22Rv1 (cell line): ENCODE measurements at regions not wholly inside any gene's neighbourhood (a gene's known extent, or its start where the extent isn't known, plus 50 kb on each side); places are given as distances from the start of the nearest gene placed in this dataset.

Source experiments
- CTCF ChIP-seq: fragments of 450-650 bp; IDR thresholded peaks from 2 replicates; pipeline ENCODE4 v1.5.1; 2017; ENCODE audit warnings: mild to moderate bottlenecking
- ZFX ChIP-seq: fragments of 450-650 bp; IDR thresholded peaks from 2 replicates; pipeline ENCODE4 v1.6.1; 2017; ENCODE audit warnings: antibody characterized with exemption, borderline replicate concordance

GRCh38 chr16:17724242-17724898, 253.6 kb upstream of the XYLT1 start:
- no peak for TF ChIP-seq CTCF
- no peak for TF ChIP-seq ZFX
